Progenitor cell of endocrine pancreas (in vitro differentiated cells): ENCODE measurements at regions not wholly inside any gene's neighbourhood (a gene's known extent, or its start where the extent isn't known, plus 50 kb on each side); places are given as distances from the start of the nearest gene placed in this dataset.
"Not testable (repeated sequence)": the region's sequence is repeated elsewhere in the genome, so short reads cannot be mapped to it uniquely, and the experiment has no call there.

Experiments
- DNase-seq: peaks from one replicate; pipeline ENCODE4 v3.0.0; 2021; ENCODE audit warnings: low spot score; ENCODE audit not compliant: unreplicated experiment
- H3K27ac Mint-ChIP-seq: 2 replicates; pipeline ENCODE4 v1.8.0; 2021; ENCODE audit warnings: mild to moderate bottlenecking, moderate library complexity, mixed read lengths
- H3K27me3 Mint-ChIP-seq: 2 replicates; pipeline ENCODE4 v1.8.0; 2021; ENCODE audit warnings: mixed read lengths
- H3K36me3 Mint-ChIP-seq: 2 replicates; pipeline ENCODE4 v1.8.0; 2022; ENCODE audit warnings: mixed read lengths; ENCODE audit not compliant: insufficient read depth
- H3K4me1 Mint-ChIP-seq: 2 replicates; pipeline ENCODE4 v1.8.0; 2021; ENCODE audit warnings: low read depth, mixed read lengths
- H3K4me3 Mint-ChIP-seq: 2 replicates; pipeline ENCODE4 v1.8.0; 2021; ENCODE audit warnings: low read depth, mild to moderate bottlenecking, moderate library complexity, mixed read lengths
- H3K9me3 Mint-ChIP-seq: 2 replicates; pipeline ENCODE4 v1.8.0; 2021; ENCODE audit warnings: low read depth, mixed read lengths
- CTCF ChIP-seq: fragments of 200-600 bp; sonication (generic); IDR thresholded peaks from one replicate; pipeline ENCODE4 v1.5.0; 2021; ENCODE audit warnings: antibody characterized with exemption, mild to moderate bottlenecking; ENCODE audit not compliant: unreplicated experiment

- no peak overlapping the region for H3K4me3 Mint-ChIP-seq
- no peak for TF ChIP-seq CTCF
- H3K27me3 Mint-ChIP-seq = no peaks in the 10 kb centered on the region
- no peaks in the 10 kb centered on the region for H3K36me3 Mint-ChIP-seq
- DNase-seq = no peak
- no peak overlapping the region for H3K27ac Mint-ChIP-seq
- no peaks in the 10 kb centered on the region for H3K9me3 Mint-ChIP-seq
- no peaks in the 10 kb centered on the region for H3K4me1 Mint-ChIP-seq
These were observed 123.6 kb upstream of the KIF5B start for GRCh38 chr10:32179836-32180235.

- H3K27ac Mint-ChIP-seq, H3K4me1 Mint-ChIP-seq, DNase-seq, H3K4me3 Mint-ChIP-seq, H3K9me3 Mint-ChIP-seq, H3K27me3 Mint-ChIP-seq, H3K36me3 Mint-ChIP-seq: not testable (repeated sequence)
These were observed 121.4 kb upstream of the KIF5B start for GRCh38 chr10:32177594-32177993.

GRCh38 chr10:32175629-32176028, 119.4 kb upstream of the KIF5B start:
- Mint-ChIP-seq H3K27ac (no peak overlapping the region), H3K9me3 (no peaks in the 10 kb centered on the region), H3K27me3 (no peaks in the 10 kb centered on the region), H3K36me3 (no peaks in the 10 kb centered on the region), H3K4me3 (no peak overlapping the region), H3K4me1 (peaks cover 9% of the 10 kb centered on the region)
- TF ChIP-seq CTCF = no peak
- DNase-seq = no peak

- no peak for DNase-seq
- peaks cover 15% of the 10 kb centered on the region for H3K4me1 Mint-ChIP-seq
- H3K4me3 Mint-ChIP-seq = no peak overlapping the region
- no peaks in the 10 kb centered on the region for H3K36me3 Mint-ChIP-seq
- no peak for TF ChIP-seq CTCF
- no peaks in the 10 kb centered on the region for H3K9me3 Mint-ChIP-seq
- no peak overlapping the region for H3K27ac Mint-ChIP-seq
- no peaks in the 10 kb centered on the region for H3K27me3 Mint-ChIP-seq
These were observed 118.2 kb upstream of the KIF5B start for GRCh38 chr10:32174349-32174893.

GRCh38 chr10:32171204-32171603, 115.0 kb upstream of the KIF5B start:
- no peak for TF ChIP-seq CTCF
- Mint-ChIP-seq H3K27me3 (no peaks in the 10 kb centered on the region), H3K4me3 (peak overlapping the region; percentile 64), H3K36me3 (no peaks in the 10 kb centered on the region), H3K27ac (peak overlapping the region; percentile 98), H3K9me3 (no peaks in the 10 kb centered on the region), H3K4me1 (peaks cover 16% of the 10 kb centered on the region)
- DNase-seq = peak; percentile 11

GRCh38 chr10:32169556-32169955, 113.3 kb upstream of the KIF5B start:
- H3K4me1 Mint-ChIP-seq = peaks cover 18% of the 10 kb centered on the region
- H3K36me3 Mint-ChIP-seq = no peaks in the 10 kb centered on the region
- H3K4me3 Mint-ChIP-seq = no peak overlapping the region
- no peaks in the 10 kb centered on the region for H3K9me3 Mint-ChIP-seq
- DNase-seq = no peak
- no peak for TF ChIP-seq CTCF
- H3K27me3 Mint-ChIP-seq = no peaks in the 10 kb centered on the region
- H3K27ac Mint-ChIP-seq = no peak overlapping the region
